CD4-positive, alpha-beta T cell treated with Interleukin-10 for 1 hour (primary cell): ENCODE measurements at regions not wholly inside any gene's neighbourhood (a gene's known extent, or its start where the extent isn't known, plus 50 kb on each side); places are given as distances from the start of the nearest gene placed in this dataset.
"Not testable (repeated sequence)": the region's sequence is repeated elsewhere in the genome, so short reads cannot be mapped to it uniquely, and the experiment has no call there.

Experiments used
- DNase-seq: peaks from one replicate; pipeline ENCODE4 v3.0.0-alpha.2; 2020

- DNase-seq = no peak
Observed at GRCh38 chr11:80990885-80991284, 1550.1 kb upstream of the TENM4 start.

- DNase-seq = no peak
Observed at GRCh38 chr11:80987171-80987570, 1546.3 kb upstream of the TENM4 start.

- DNase-seq = no peak
Observed at GRCh38 chr11:80986421-80987074, 1545.7 kb upstream of the TENM4 start.

- DNase-seq = no peak
Observed at GRCh38 chr11:80980227-80980626, 1539.4 kb upstream of the TENM4 start.

- DNase-seq = no peak
Observed at GRCh38 chr11:80973786-80974185, 1533.0 kb upstream of the TENM4 start.

- DNase-seq = no peak
Observed at GRCh38 chr11:80970037-80970436, 1529.2 kb upstream of the TENM4 start.

GRCh38 chr11:80967649-80968048 is 1526.8 kb upstream of the TENM4 start:
- no peak for DNase-seq

GRCh38 chr11:80960381-80961029 is 1519.7 kb upstream of the TENM4 start:
- no peak for DNase-seq

- no peak for DNase-seq
Observed at GRCh38 chr11:80959751-80960150, 1518.9 kb upstream of the TENM4 start.

GRCh38 chr11:80958987-80959386 is 1518.2 kb upstream of the TENM4 start:
- DNase-seq = no peak

GRCh38 chr11:80958361-80958760 is 1517.5 kb upstream of the TENM4 start:
- DNase-seq = no peak

GRCh38 chr11:80955588-80955987 is 1514.8 kb upstream of the TENM4 start:
- no peak for DNase-seq

GRCh38 chr11:80948781-80949180 is 1508.0 kb upstream of the TENM4 start:
- DNase-seq = no peak

- no peak for DNase-seq
Observed at GRCh38 chr11:80944758-80945157, 1503.9 kb upstream of the TENM4 start.

GRCh38 chr11:80943226-80943625 is 1502.4 kb upstream of the TENM4 start:
- DNase-seq = no peak

GRCh38 chr11:80937842-80938241 is 1497.0 kb upstream of the TENM4 start:
- DNase-seq = no peak

- DNase-seq = no peak
Observed at GRCh38 chr11:80930038-80930437, 1489.2 kb upstream of the TENM4 start.

GRCh38 chr11:80929031-80929805 is 1488.4 kb upstream of the TENM4 start:
- no peak for DNase-seq

GRCh38 chr11:80925321-80925720 is 1484.5 kb upstream of the TENM4 start:
- DNase-seq = no peak

- DNase-seq = not testable (repeated sequence)
Observed at GRCh38 chr11:80921310-80921709, 1480.5 kb upstream of the TENM4 start.

GRCh38 chr11:80916173-80916798 is 1475.5 kb upstream of the TENM4 start:
- DNase-seq = no peak

- no peak for DNase-seq
Observed at GRCh38 chr11:80914311-80914710, 1473.5 kb upstream of the TENM4 start.

GRCh38 chr11:80911666-80912065 is 1470.8 kb upstream of the TENM4 start:
- no peak for DNase-seq

GRCh38 chr11:80900265-80900664 is 1459.4 kb upstream of the TENM4 start:
- DNase-seq = no peak
